ENCODE measurements at regions not wholly inside any gene's neighbourhood (a gene's known extent, or its start where the extent isn't known, plus 50 kb on each side); places are given as distances from the start of the nearest gene placed in this dataset.

GRCh38 chr5:103909391-103909790 is 346.8 kb upstream of the NUDT12 start:
- Histone ChIP-seq H3K36me3 (ENCODE audit: control insufficient read depth in 2 of 2, extremely low read depth in 1 of 2, insufficient read depth in 2 of 2, low read length in 2 of 2) (no peaks in the 10 kb centered on the region), H3K9me1 (replicated peaks; ENCODE audit: control insufficient read depth, extremely low read depth, insufficient read depth, low read length) (no peaks in the 10 kb centered on the region), H3K4me1 (ENCODE audit: control insufficient read depth, extremely low read depth, insufficient read depth, low read length) (no peaks in the 10 kb centered on the region), H3K27me3 (ENCODE audit: control insufficient read depth in 2 of 2, insufficient read depth in 2 of 2, low read length in 2 of 2) (no peaks in the 10 kb centered on the region), H3K79me2 (ENCODE audit: control insufficient read depth, insufficient read depth, low read length) (no peaks in the 10 kb centered on the region), H4K20me1 (replicated peaks; ENCODE audit: control insufficient read depth, extremely low read depth, insufficient read depth, low read length) (no peaks in the 10 kb centered on the region), H3K9me3 (replicated peaks; ENCODE audit: control insufficient read depth, insufficient read depth, low read length) (no peaks in the 10 kb centered on the region), H3K9ac (replicated peaks; ENCODE audit: extremely low read depth, insufficient read depth, low read length) (no peak overlapping the region), H3K4me3 (replicated peaks in 1 of 3; ENCODE audit: insufficient read depth in 1 of 3, low read depth in 1 of 3, low read length in 3 of 3) (no peak overlapping the region), H3K4me2 (ENCODE audit: insufficient read depth, low read length) (no peak overlapping the region), H3K27ac (ENCODE audit: insufficient read depth, low read depth, low read length) (no peak overlapping the region), H2AFZ (ENCODE audit: low read depth, low read length) (no peak overlapping the region)
- no peak for DNase-seq (ENCODE audit: low read depth, low spot score)
- no TSS peak for BruUV-seq (replicated peaks)
- intact Hi-C loops (cut with micrococcal nuclease), result no loop called here
- POLR2A ChIA-PET, result no interaction called here
- TF ChIP-seq GATA2 (IDR thresholded peaks at IDR 0.05; ENCODE audit: insufficient read depth, insufficient read length, low read depth, low read length), result no peak
- no peak for TF ChIP-seq FOS (IDR thresholded peaks at IDR 0.05; ENCODE audit: borderline replicate concordance, insufficient read depth, low read length)
- FAIRE-seq, result no peak
- dilution Hi-C loops (cut with MboI; ENCODE audit: extremely low pct_ligation_motif_present, low sequenced_read_pairs), result no loop called here
- CTCF ChIA-PET, result interaction anchor here (0.7 kb wide), 1 partner anchor 59 kb away, joined by 3 read pairs; no protein-coding TSS in a partner anchor

GRCh38 chr5:103908336-103909080 is 345.9 kb upstream of the NUDT12 start:
- POLR2A ChIA-PET, result no interaction called here
- H3K79me2 ChIP-seq (ENCODE audit: control insufficient read depth, insufficient read depth, low read length), result no peaks in the 10 kb centered on the region
- TF ChIP-seq FOS (IDR thresholded peaks at IDR 0.05; ENCODE audit: borderline replicate concordance, insufficient read depth, low read length) (no peak), CTCF (IDR thresholded peaks at IDR 0.05; ENCODE audit: extremely low read depth in 1 of 2, insufficient read depth in 1 of 2, low read depth in 1 of 2, low read length in 2 of 2) (no peak), EZH2 (IDR thresholded peaks at IDR 0.05; ENCODE audit: borderline replicate concordance, low read depth, low read length, severe bottlenecking) (no peak), POLR2AphosphoS5 (IDR thresholded peaks at IDR 0.05; ENCODE audit: insufficient read depth, low read depth, low read length) (no peak), JUN (IDR thresholded peaks at IDR 0.05; ENCODE audit: borderline replicate concordance, insufficient read depth, insufficient read length, low read depth) (no peak), MYC (IDR thresholded peaks at IDR 0.05; ENCODE audit: low read depth, low read length) (no peak), MAX (IDR thresholded peaks at IDR 0.05; ENCODE audit: insufficient read depth, insufficient read length) (no peak), POLR2A (IDR thresholded peaks at IDR 0.05; ENCODE audit: low read depth, low read length) (no peak), GATA2 (IDR thresholded peaks at IDR 0.05; ENCODE audit: insufficient read depth, insufficient read length, low read depth, low read length) (no peak)
- H3K4me1 ChIP-seq (ENCODE audit: control insufficient read depth, extremely low read depth, insufficient read depth, low read length), result no peaks in the 10 kb centered on the region
- H3K27ac ChIP-seq (ENCODE audit: insufficient read depth, low read depth, low read length), result no peak overlapping the region
- no peaks in the 10 kb centered on the region for H3K9me3 ChIP-seq (replicated peaks; ENCODE audit: control insufficient read depth, insufficient read depth, low read length)
- no peak overlapping the region for H2AFZ ChIP-seq (ENCODE audit: low read depth, low read length)
- H3K9ac ChIP-seq (replicated peaks; ENCODE audit: extremely low read depth, insufficient read depth, low read length), result no peak overlapping the region
- no TSS peak for BruUV-seq (replicated peaks)
- no peaks in the 10 kb centered on the region for H3K27me3 ChIP-seq (ENCODE audit: control insufficient read depth in 2 of 2, insufficient read depth in 2 of 2, low read length in 2 of 2)
- no peaks in the 10 kb centered on the region for H3K9me1 ChIP-seq (replicated peaks; ENCODE audit: control insufficient read depth, extremely low read depth, insufficient read depth, low read length)
- H3K36me3 ChIP-seq (ENCODE audit: control insufficient read depth in 2 of 2, extremely low read depth in 1 of 2, insufficient read depth in 2 of 2, low read length in 2 of 2), result no peaks in the 10 kb centered on the region
- FAIRE-seq (no peak), DNase-seq (ENCODE audit: low read depth, low spot score) (no peak)
- no peak overlapping the region for H3K4me3 ChIP-seq (replicated peaks in 1 of 3; ENCODE audit: insufficient read depth in 1 of 3, low read depth in 1 of 3, low read length in 3 of 3)
- dilution Hi-C loops (cut with MboI; ENCODE audit: extremely low pct_ligation_motif_present, low sequenced_read_pairs) (no loop called here), intact Hi-C loops (cut with micrococcal nuclease) (no loop called here)
- CTCF ChIA-PET, result no interaction called here
- no peaks in the 10 kb centered on the region for H4K20me1 ChIP-seq (replicated peaks; ENCODE audit: control insufficient read depth, extremely low read depth, insufficient read depth, low read length)
- no peak overlapping the region for H3K4me2 ChIP-seq (ENCODE audit: insufficient read depth, low read length)

Measured in endothelial cell of umbilical vein (primary cell).